ENCODE measurements at regions not wholly inside any gene's neighbourhood (a gene's known extent, or its start where the extent isn't known, plus 50 kb on each side); places are given as distances from the start of the nearest gene placed in this dataset.

DNA sequence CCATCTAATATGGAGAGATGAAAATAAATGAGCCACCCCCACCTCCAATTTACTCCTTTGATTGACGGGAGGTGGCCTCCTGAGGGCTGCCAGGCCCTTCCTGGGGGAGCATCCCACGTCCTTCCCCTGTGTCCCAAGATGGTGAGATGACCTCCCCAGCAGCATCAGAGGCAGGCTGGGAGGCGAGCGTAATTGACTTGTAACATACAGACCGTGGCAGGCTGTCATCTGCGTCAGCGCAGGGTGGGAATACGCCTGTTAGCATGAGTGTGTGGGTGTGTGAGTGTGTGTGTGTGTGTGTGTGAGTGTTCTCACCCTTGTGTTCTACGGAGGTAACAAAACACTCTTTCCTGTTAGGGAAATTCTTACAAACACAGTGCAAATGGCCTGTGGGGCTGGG lies 156.9 kb upstream of the CIBAR2 start:
- Histone ChIP-seq H4K20me1 (ENCODE audit: insufficient read depth) (0 out of 2 replicates have a peak, but pooled peaks cover 7% of the 10 kb centered on the region), H3K79me2 (ENCODE audit: insufficient read depth) (no peaks in the 10 kb centered on the region), H3F3A (replicated peaks; ENCODE audit: insufficient read depth) (peaks cover 5% of the 10 kb centered on the region), H2AFZ (ENCODE audit: low read depth) (no peak overlapping the region), H3K27ac (ENCODE audit: low read depth in 2 of 2, low read length in 1 of 2) (peak overlapping the region in 1 of 2 experiments; percentile 100; a peak in 2 of 4 replicates), H3K4me3 (ENCODE audit: low read depth in 2 of 2, low read length in 1 of 2) (no peak overlapping the region), H3K4me1 (ENCODE audit: control insufficient read depth in 1 of 2, insufficient read depth in 2 of 2, low read depth in 1 of 2, low read length in 1 of 2) (peaks cover 0 to 76% of the 10 kb centered on the region in 2 experiments; a peak in 2 of 4 replicates), H3K36me3 (replicated peaks in 1 of 2; ENCODE audit: control insufficient read depth in 1 of 2, insufficient read depth in 2 of 2, low read length in 1 of 2) (no peaks in the 10 kb centered on the region), H3K9me2 (no peaks in the 10 kb centered on the region), H3K9ac (no peak overlapping the region), H3K4me2 (no peak overlapping the region), H3K9me3 (no peaks in the 10 kb centered on the region), H3K27me3 (ENCODE audit: insufficient read depth) (no peaks in the 10 kb centered on the region)
- no peak for DNase-seq
- POLR2A ChIA-PET, result no interaction called here
- TF ChIP-seq, protein P1, sequence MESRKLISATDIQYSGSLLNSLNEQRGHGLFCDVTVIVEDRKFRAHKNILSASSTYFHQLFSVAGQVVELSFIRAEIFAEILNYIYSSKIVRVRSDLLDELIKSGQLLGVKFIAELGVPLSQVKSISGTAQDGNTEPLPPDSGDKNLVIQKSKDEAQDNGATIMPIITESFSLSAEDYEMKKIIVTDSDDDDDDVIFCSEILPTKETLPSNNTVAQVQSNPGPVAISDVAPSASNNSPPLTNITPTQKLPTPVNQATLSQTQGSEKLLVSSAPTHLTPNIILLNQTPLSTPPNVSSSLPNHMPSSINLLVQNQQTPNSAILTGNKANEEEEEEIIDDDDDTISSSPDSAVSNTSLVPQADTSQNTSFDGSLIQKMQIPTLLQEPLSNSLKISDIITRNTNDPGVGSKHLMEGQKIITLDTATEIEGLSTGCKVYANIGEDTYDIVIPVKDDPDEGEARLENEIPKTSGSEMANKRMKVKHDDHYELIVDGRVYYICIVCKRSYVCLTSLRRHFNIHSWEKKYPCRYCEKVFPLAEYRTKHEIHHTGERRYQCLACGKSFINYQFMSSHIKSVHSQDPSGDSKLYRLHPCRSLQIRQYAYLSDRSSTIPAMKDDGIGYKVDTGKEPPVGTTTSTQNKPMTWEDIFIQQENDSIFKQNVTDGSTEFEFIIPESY (IDR thresholded peaks at IDR 0.05; ENCODE audit: borderline replicate concordance, low read depth), result no peak
- TF ChIP-seq YY1 (IDR thresholded peaks at IDR 0.05; ENCODE audit: low read depth) (no peak), TEAD4 (IDR thresholded peaks at IDR 0.05; ENCODE audit: borderline replicate concordance, insufficient read depth) (no peak)
- CTCF ChIA-PET, result interaction anchor here (13.0 kb wide), 1 partner anchor 20 kb away, joined by 180 read pairs; no protein-coding TSS in a partner anchor
- 91% methylated on average over 9 of the region's 9 CpGs for WGBS (ENCODE audit: low lambda C conversion rate)

DNA sequence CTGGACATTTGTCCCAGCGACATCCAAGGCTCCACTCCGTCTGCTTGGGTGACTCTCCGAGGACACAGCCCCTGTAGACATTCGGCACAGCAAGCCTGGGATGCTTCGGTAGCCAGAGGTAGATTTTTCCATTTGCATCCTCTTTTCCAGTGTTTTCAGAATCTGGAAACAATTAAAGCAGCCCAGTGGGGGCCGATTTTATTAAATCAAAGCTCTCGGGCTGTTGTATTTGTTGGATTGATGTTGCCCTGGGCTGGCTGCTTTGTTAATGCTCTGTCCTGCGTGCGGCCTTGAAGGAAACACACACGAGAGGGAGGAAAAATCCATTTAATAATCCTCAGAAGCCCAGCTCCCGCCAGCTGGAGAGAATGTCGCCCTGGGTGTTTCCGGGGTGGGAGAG lies 158.1 kb upstream of the CIBAR2 start:
- 43% methylated on average over 13 of the region's 13 CpGs for WGBS (ENCODE audit: low lambda C conversion rate)
- ChIA-PET POLR2A (interaction anchor here (1.0 kb wide), 1 partner anchor 112 kb away, joined by 3 read pairs; no protein-coding TSS in a partner anchor), CTCF (interaction anchor here (0.9 to 13.0 kb wide), 14 partner anchors 12 to 345 kb away, joined by 3 to 180 read pairs (median 4); partner anchors contain the start of gene CIBAR2)
- Histone ChIP-seq H3K9me3 (no peaks in the 10 kb centered on the region), H3K36me3 (replicated peaks in 1 of 2; ENCODE audit: control insufficient read depth in 1 of 2, insufficient read depth in 2 of 2, low read length in 1 of 2) (no peaks in the 10 kb centered on the region), H3K4me3 (ENCODE audit: low read depth in 2 of 2, low read length in 1 of 2) (no peak overlapping the region; a peak in 1 of 4 replicates), H3K4me1 (ENCODE audit: control insufficient read depth in 1 of 2, insufficient read depth in 2 of 2, low read depth in 1 of 2, low read length in 1 of 2) (peaks cover 0 to 70% of the 10 kb centered on the region in 2 experiments; a peak in 2 of 4 replicates), H3K9ac (no peak overlapping the region; the same call in 1 of the 2 replicates), H4K20me1 (ENCODE audit: insufficient read depth) (0 out of 2 replicates have a peak, but pooled peaks cover 13% of the 10 kb centered on the region), H3K9me2 (no peaks in the 10 kb centered on the region), H2AFZ (ENCODE audit: low read depth) (no peak overlapping the region), H3K27ac (ENCODE audit: low read depth in 2 of 2, low read length in 1 of 2) (peak overlapping the region; percentile 38 to 100; a peak in 3 of 4 replicates), H3K4me2 (peak overlapping the region; percentile 11; the same call in 1 of the 2 replicates), H3F3A (replicated peaks; ENCODE audit: insufficient read depth) (peaks cover 5% of the 10 kb centered on the region), H3K79me2 (ENCODE audit: insufficient read depth) (no peaks in the 10 kb centered on the region), H3K27me3 (ENCODE audit: insufficient read depth) (no peaks in the 10 kb centered on the region)
- DNase-seq, result peak; percentile 81
- TF ChIP-seq EZH2phosphoT487 (IDR thresholded peaks at IDR 0.05; ENCODE audit: borderline replicate concordance, low read depth) (no peak), YY1 (IDR thresholded peaks at IDR 0.05; ENCODE audit: low read depth) (no peak), FOSL2 (IDR thresholded peaks at IDR 0.05; ENCODE audit: borderline replicate concordance, low read depth) (no peak), FOXJ3 (CRISPR knock-in tag; IDR thresholded peaks at IDR 0.05) (0 out of 2 replicates have a peak, but pooled peaks have one; percentile 43), RFX5 (IDR thresholded peaks at IDR 0.05; ENCODE audit: low read length) (no peak), FOXM1 (IDR thresholded peaks at IDR 0.05; ENCODE audit: low read depth) (no peak), RCOR1 (IDR thresholded peaks at IDR 0.05; ENCODE audit: low read length) (peak; percentile 60), NRF1 (IDR thresholded peaks at IDR 0.05; ENCODE audit: low read depth, low read length) (no peak), POLR2AphosphoS5 (IDR thresholded peaks at IDR 0.05; ENCODE audit: low read depth, low read length) (0 out of 2 replicates have a peak, but pooled peaks have one; percentile 17), TAF1 (IDR thresholded peaks at IDR 0.05; ENCODE audit: borderline replicate concordance, low read depth, low read length) (no peak), RAD21 (IDR thresholded peaks at IDR 0.05; ENCODE audit: low read length) (peak; percentile 27; the same call in 1 of the 2 replicates), EP300 (IDR thresholded peaks at IDR 0.05; ENCODE audit: borderline replicate concordance in 1 of 2, low read depth in 1 of 2, low read length in 1 of 2) (peak in 1 of 2 experiments; percentile 90; a peak in 2 of 4 replicates), CHD2 (IDR thresholded peaks at IDR 0.05; ENCODE audit: low read length, partially characterized antibody) (peak; percentile 72), TCF12 (IDR thresholded peaks at IDR 0.05) (peak; percentile 77)
- TF ChIP-seq, protein P2, sequence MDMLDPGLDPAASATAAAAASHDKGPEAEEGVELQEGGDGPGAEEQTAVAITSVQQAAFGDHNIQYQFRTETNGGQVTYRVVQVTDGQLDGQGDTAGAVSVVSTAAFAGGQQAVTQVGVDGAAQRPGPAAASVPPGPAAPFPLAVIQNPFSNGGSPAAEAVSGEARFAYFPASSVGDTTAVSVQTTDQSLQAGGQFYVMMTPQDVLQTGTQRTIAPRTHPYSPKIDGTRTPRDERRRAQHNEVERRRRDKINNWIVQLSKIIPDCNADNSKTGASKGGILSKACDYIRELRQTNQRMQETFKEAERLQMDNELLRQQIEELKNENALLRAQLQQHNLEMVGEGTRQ (IDR thresholded peaks at IDR 0.05; ENCODE audit: borderline replicate concordance, low read depth, low read length), result no peak
- TF ChIP-seq, protein P3, sequence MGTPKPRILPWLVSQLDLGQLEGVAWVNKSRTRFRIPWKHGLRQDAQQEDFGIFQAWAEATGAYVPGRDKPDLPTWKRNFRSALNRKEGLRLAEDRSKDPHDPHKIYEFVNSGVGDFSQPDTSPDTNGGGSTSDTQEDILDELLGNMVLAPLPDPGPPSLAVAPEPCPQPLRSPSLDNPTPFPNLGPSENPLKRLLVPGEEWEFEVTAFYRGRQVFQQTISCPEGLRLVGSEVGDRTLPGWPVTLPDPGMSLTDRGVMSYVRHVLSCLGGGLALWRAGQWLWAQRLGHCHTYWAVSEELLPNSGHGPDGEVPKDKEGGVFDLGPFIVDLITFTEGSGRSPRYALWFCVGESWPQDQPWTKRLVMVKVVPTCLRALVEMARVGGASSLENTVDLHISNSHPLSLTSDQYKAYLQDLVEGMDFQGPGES (IDR thresholded peaks at IDR 0.05; ENCODE audit: low read depth, low read length), result no peak
